ENCODE measurements at regions not wholly inside any gene's neighbourhood (a gene's known extent, or its start where the extent isn't known, plus 50 kb on each side); places are given as distances from the start of the nearest gene placed in this dataset.
"Not testable (repeated sequence)": the region's sequence is repeated elsewhere in the genome, so short reads cannot be mapped to it uniquely, and the experiment has no call there.

DNA sequence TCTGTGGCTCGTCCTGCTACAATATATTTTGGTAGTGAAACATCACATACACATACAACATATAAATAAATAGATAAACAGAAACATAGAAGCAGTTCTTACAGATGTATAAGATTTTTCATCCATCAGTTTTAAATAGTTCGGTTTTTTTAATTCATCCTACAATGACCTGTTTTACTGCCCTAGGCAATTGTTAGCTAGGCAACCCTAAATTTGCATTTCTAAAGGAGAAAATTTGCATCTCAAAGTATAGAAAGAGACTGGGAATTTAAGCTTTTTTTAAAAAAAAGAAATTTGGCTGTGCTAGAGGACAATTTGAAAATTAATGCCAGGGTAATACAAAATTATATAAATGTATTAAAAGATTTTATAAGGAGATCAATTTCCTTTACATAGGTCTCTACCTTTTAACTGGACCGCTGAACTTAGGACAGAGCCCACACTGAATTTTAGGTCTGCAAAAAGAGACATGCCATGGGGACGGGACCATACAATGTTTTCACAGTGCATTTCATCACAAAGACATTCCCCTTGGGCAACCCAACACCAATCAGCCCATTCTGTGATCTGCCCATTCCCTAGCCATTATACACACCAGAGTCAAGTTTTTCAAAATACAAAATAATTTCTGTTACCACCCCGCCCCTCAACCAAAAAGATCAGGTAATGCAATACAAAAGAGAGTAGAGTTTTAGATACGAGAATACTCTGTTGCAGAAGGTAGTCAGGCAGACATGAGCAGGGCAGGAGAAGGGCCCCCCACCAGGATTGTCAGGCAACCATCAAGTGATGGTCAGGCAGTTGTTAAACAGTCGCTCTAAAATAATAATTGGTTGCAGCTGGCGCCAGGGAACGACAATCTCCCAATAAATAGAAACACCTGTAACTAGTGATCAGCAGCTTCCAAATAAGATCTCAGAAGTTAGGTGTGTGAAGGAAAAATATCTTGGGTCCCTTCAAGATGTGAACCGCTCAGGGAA, 299.7 kb upstream of the SGCG start:
- Histone ChIP-seq H3K36me3 (ENCODE audit: control insufficient read depth in 2 of 2, extremely low read depth in 1 of 2, insufficient read depth in 2 of 2, low read length in 2 of 2) (no peaks in the 10 kb centered on the region), H3K9me3 (ENCODE audit: control insufficient read depth, low read depth, low read length) (no peaks in the 10 kb centered on the region), H3K4me3 (ENCODE audit: control insufficient read depth in 2 of 3, extremely low read depth in 1 of 3, insufficient read depth in 2 of 3, low read depth in 1 of 3, low read length in 3 of 3) (no peak overlapping the region), H3K27me3 (ENCODE audit: control insufficient read depth, extremely low read depth, insufficient read depth, low read length) (no peaks in the 10 kb centered on the region), H4K20me1 (ENCODE audit: control insufficient read depth, extremely low read depth, insufficient read depth, low read length) (no peaks in the 10 kb centered on the region), H3K79me2 (ENCODE audit: control insufficient read depth, insufficient read depth, low read length) (no peaks in the 10 kb centered on the region), H3K27ac (ENCODE audit: control insufficient read depth, insufficient read depth, low read length) (no peak overlapping the region), H3K9me1 (ENCODE audit: control insufficient read depth, extremely low read depth, insufficient read depth, low read length) (no peaks in the 10 kb centered on the region), H2AFZ (ENCODE audit: control insufficient read depth, low read length) (no peak overlapping the region), H3K9ac (ENCODE audit: control insufficient read depth, extremely low read depth, insufficient read depth, low read length) (no peak overlapping the region), H3K4me2 (ENCODE audit: control insufficient read depth, extremely low read depth, insufficient read depth, low read depth, low read length) (no peak overlapping the region), H3K4me1 (ENCODE audit: control insufficient read depth, extremely low read depth, insufficient read depth, low read length) (no peaks in the 10 kb centered on the region)
- FAIRE-seq (no peak), DNase-seq (ENCODE audit: low read depth, low spot score) (no peak)
- dilution Hi-C loops (cut with MboI; ENCODE audit: extremely low pct_ligation_motif_present, low sequenced_read_pairs): no loop called here
- TF ChIP-seq EZH2 (IDR thresholded peaks at IDR 0.05; ENCODE audit: low read length): no peak
- TF ChIP-seq, protein P1, sequence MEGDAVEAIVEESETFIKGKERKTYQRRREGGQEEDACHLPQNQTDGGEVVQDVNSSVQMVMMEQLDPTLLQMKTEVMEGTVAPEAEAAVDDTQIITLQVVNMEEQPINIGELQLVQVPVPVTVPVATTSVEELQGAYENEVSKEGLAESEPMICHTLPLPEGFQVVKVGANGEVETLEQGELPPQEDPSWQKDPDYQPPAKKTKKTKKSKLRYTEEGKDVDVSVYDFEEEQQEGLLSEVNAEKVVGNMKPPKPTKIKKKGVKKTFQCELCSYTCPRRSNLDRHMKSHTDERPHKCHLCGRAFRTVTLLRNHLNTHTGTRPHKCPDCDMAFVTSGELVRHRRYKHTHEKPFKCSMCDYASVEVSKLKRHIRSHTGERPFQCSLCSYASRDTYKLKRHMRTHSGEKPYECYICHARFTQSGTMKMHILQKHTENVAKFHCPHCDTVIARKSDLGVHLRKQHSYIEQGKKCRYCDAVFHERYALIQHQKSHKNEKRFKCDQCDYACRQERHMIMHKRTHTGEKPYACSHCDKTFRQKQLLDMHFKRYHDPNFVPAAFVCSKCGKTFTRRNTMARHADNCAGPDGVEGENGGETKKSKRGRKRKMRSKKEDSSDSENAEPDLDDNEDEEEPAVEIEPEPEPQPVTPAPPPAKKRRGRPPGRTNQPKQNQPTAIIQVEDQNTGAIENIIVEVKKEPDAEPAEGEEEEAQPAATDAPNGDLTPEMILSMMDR (optimal IDR thresholded peaks at IDR 0.05 in 1 of 3, IDR thresholded peaks at IDR 0.05 in 1 of 3, conservative IDR thresholded peaks at IDR 0.05 in 1 of 3; ENCODE audit: extremely low read depth in 1 of 3, insufficient read depth in 2 of 3, low read length in 3 of 3): no peak

DNA sequence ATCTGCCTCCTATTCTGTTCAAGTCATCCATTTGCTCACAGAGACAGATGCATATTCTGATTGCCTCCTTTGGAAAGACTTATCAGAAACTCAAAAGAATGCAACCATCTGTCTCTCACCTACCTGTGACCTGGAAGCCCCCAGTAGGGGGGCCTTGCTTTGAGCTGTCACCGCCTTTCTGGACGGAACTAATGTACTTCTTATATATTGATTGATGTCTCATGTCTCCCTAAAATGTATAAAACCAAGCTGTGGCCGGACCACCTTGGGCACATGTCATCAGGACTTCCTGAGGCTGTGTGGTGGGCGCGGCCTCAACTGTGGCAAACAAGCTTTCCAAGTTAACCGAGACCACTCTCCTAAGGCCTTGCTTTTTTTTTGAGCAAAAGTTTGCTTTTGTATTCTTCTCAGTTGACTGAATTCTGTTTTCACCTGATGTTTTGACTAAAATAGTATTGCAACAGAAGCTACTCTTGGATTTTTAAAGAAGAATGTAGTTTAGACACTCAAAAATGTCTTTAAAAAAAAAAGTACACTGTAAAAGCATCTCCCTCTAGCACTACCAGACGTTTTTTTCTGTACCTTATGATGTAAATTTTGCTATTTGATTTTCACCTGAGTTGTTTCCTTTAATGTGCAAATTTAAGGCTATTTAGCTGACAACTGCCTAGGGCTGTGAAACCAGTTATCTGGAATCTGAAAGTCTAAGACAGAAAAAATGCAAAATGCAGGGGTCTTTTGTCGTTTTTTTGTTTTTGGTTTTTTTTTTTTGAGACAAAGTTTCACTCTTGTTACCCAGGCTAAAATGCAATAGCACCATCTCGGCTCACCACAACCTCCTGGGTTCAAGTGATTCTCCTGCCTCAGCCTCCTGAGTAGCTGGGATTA, 298.8 kb upstream of the SGCG start:
- H3K36me3 ChIP-seq (ENCODE audit: control insufficient read depth in 2 of 2, extremely low read depth in 1 of 2, insufficient read depth in 2 of 2, low read length in 2 of 2); DNase-seq (ENCODE audit: low read depth, low spot score); H3K27ac ChIP-seq (ENCODE audit: control insufficient read depth, insufficient read depth, low read length); FAIRE-seq; H2AFZ ChIP-seq (ENCODE audit: control insufficient read depth, low read length); dilution Hi-C loops (cut with MboI; ENCODE audit: extremely low pct_ligation_motif_present, low sequenced_read_pairs); H4K20me1 ChIP-seq (ENCODE audit: control insufficient read depth, extremely low read depth, insufficient read depth, low read length); H3K4me1 ChIP-seq (ENCODE audit: control insufficient read depth, extremely low read depth, insufficient read depth, low read length); H3K79me2 ChIP-seq (ENCODE audit: control insufficient read depth, insufficient read depth, low read length); H3K27me3 ChIP-seq (ENCODE audit: control insufficient read depth, extremely low read depth, insufficient read depth, low read length); H3K4me2 ChIP-seq (ENCODE audit: control insufficient read depth, extremely low read depth, insufficient read depth, low read depth, low read length); H3K9ac ChIP-seq (ENCODE audit: control insufficient read depth, extremely low read depth, insufficient read depth, low read length); H3K9me1 ChIP-seq (ENCODE audit: control insufficient read depth, extremely low read depth, insufficient read depth, low read length); H3K9me3 ChIP-seq (ENCODE audit: control insufficient read depth, low read depth, low read length); H3K4me3 ChIP-seq (ENCODE audit: control insufficient read depth in 2 of 3, extremely low read depth in 1 of 3, insufficient read depth in 2 of 3, low read depth in 1 of 3, low read length in 3 of 3): not testable (repeated sequence)

Data from keratinocyte (primary cell).